ENCODE measurements at regions not wholly inside any gene's neighbourhood (a gene's known extent, or its start where the extent isn't known, plus 50 kb on each side); places are given as distances from the start of the nearest gene placed in this dataset.

GRCh38 chr13:61029064-61029463, 386.6 kb downstream of the PCDH20 start (continued):
- TF ChIP-seq IRF3 (IDR thresholded peaks at IDR 0.05; ENCODE audit: low read depth, low read length) (no peak), RFX5 (IDR thresholded peaks at IDR 0.05; ENCODE audit: low read length) (no peak), USF1 (IDR thresholded peaks at IDR 0.05; ENCODE audit: borderline replicate concordance, low read depth) (no peak), FOSL2 (IDR thresholded peaks at IDR 0.05; ENCODE audit: borderline replicate concordance, low read depth) (no peak)

GRCh38 chr13:61024046-61024445, 391.6 kb downstream of the PCDH20 start:
- CTCF ChIA-PET, result no interaction called here
- TF ChIP-seq PBX3 (IDR thresholded peaks at IDR 0.05), result no peak
- TF ChIP-seq ZBTB33 (IDR thresholded peaks at IDR 0.05; ENCODE audit: borderline replicate concordance, low read depth), result no peak
- TF ChIP-seq GABPA (IDR thresholded peaks at IDR 0.05; ENCODE audit: low read depth), result no peak
- no peaks in the 10 kb centered on the region for H3K9me2 ChIP-seq

GRCh38 chr13:61021838-61022237, 393.8 kb downstream of the PCDH20 start:
- Histone ChIP-seq H3K9me3 (peaks cover 5% of the 10 kb centered on the region; the same call in 1 of the 2 replicates), H3K9me2 (no peaks in the 10 kb centered on the region), H3K36me3 (replicated peaks in 1 of 2; ENCODE audit: control insufficient read depth in 1 of 2, insufficient read depth in 2 of 2, low read length in 1 of 2) (no peaks in the 10 kb centered on the region), H4K20me1 (ENCODE audit: insufficient read depth) (no peaks in the 10 kb centered on the region), H3K9ac (no peak overlapping the region), H3F3A (replicated peaks; ENCODE audit: insufficient read depth) (no peaks in the 10 kb centered on the region), H3K4me2 (no peak overlapping the region), H3K4me1 (ENCODE audit: control insufficient read depth in 1 of 2, insufficient read depth in 2 of 2, low read depth in 1 of 2, low read length in 1 of 2) (no peaks in the 10 kb centered on the region), H3K27ac (ENCODE audit: low read depth in 2 of 2, low read length in 1 of 2) (no peak overlapping the region), H3K79me2 (ENCODE audit: insufficient read depth) (no peaks in the 10 kb centered on the region), H3K27me3 (ENCODE audit: insufficient read depth) (no peaks in the 10 kb centered on the region), H2AFZ (ENCODE audit: low read depth) (no peak overlapping the region), H3K4me3 (ENCODE audit: low read depth in 2 of 2, low read length in 1 of 2) (no peak overlapping the region)
- no peak for DNase-seq
- CTCF ChIA-PET, result interaction anchor here (1.4 kb wide), 1 partner anchor 13 kb away, joined by 3 read pairs; no protein-coding TSS in a partner anchor
- WGBS (ENCODE audit: low lambda C conversion rate), result 29% methylated on average over 2 of the region's 2 CpGs
- POLR2A ChIA-PET, result no interaction called here
- TF ChIP-seq USF1 (IDR thresholded peaks at IDR 0.05; ENCODE audit: borderline replicate concordance, low read depth) (no peak), ZBTB33 (IDR thresholded peaks at IDR 0.05; ENCODE audit: borderline replicate concordance, low read depth) (no peak), POLR2AphosphoS5 (IDR thresholded peaks at IDR 0.05; ENCODE audit: low read depth, low read length) (no peak), REST (IDR thresholded peaks at IDR 0.05; ENCODE audit: low read depth, low read length) (no peak), FOXJ3 (CRISPR knock-in tag; IDR thresholded peaks at IDR 0.05) (no peak), MEF2A (IDR thresholded peaks at IDR 0.05; ENCODE audit: borderline replicate concordance, low read depth) (no peak), ELF1 (IDR thresholded peaks at IDR 0.05) (no peak), RFX5 (IDR thresholded peaks at IDR 0.05; ENCODE audit: low read length) (no peak), MXI1 (IDR thresholded peaks at IDR 0.05; ENCODE audit: low read depth, low read length) (no peak)

More at GRCh38 chr13:61024046-61024445, 391.6 kb downstream of the PCDH20 start:
- Histone ChIP-seq H4K20me1 (ENCODE audit: insufficient read depth) (no peaks in the 10 kb centered on the region), H3K36me3 (replicated peaks in 1 of 2; ENCODE audit: control insufficient read depth in 1 of 2, insufficient read depth in 2 of 2, low read length in 1 of 2) (no peaks in the 10 kb centered on the region), H3K9ac (no peak overlapping the region), H3K9me3 (peaks cover 5% of the 10 kb centered on the region; the same call in 1 of the 2 replicates), H3K4me3 (ENCODE audit: low read depth in 2 of 2, low read length in 1 of 2) (no peak overlapping the region), H3F3A (replicated peaks; ENCODE audit: insufficient read depth) (no peaks in the 10 kb centered on the region), H3K27me3 (ENCODE audit: insufficient read depth) (no peaks in the 10 kb centered on the region), H2AFZ (ENCODE audit: low read depth) (no peak overlapping the region), H3K27ac (ENCODE audit: low read depth in 2 of 2, low read length in 1 of 2) (no peak overlapping the region), H3K4me2 (no peak overlapping the region), H3K79me2 (ENCODE audit: insufficient read depth) (no peaks in the 10 kb centered on the region), H3K4me1 (ENCODE audit: control insufficient read depth in 1 of 2, insufficient read depth in 2 of 2, low read depth in 1 of 2, low read length in 1 of 2) (no peaks in the 10 kb centered on the region; a peak in 1 of 4 replicates)
- POLR2A ChIA-PET, result no interaction called here
- no peak for DNase-seq

Data from SK-N-SH (cell line).